Cardiac muscle cell (in vitro differentiated cells and primary cell): ENCODE measurements at regions not wholly inside any gene's neighbourhood (a gene's known extent, or its start where the extent isn't known, plus 50 kb on each side); places are given as distances from the start of the nearest gene placed in this dataset.

Experiments used
- DNase-seq, 2 donors: peaks; one replicate each; pipeline versions ENCODE4 v3.0.0 to v3.0.0-alpha.2; 2010 to 2017; ENCODE audit warnings: low read depth in 1 of 2, low spot score in 1 of 2
- H3K27ac ChIP-seq: fragments of 200-600 bp; sonication (generic); 2 replicates; pipeline ENCODE4 v1.5.1; 2016
- H3K27me3 ChIP-seq: fragments of 200-600 bp; sonication (generic); 2 replicates; pipeline ENCODE4 v1.6.0; 2016; ENCODE audit warnings: control low read depth
- H3K36me3 ChIP-seq: fragments of 200-600 bp; sonication (generic); 2 replicates; pipeline ENCODE4 v1.5.1; 2016; ENCODE audit warnings: control low read depth
- H3K4me1 ChIP-seq: fragments of 200-600 bp; sonication (generic); 2 replicates; pipeline ENCODE4 v1.8.1; 2017; ENCODE audit warnings: low read depth, mild to moderate bottlenecking, mixed run types
- H3K4me3 ChIP-seq: fragments of 200-600 bp; sonication (generic); 2 replicates; pipeline ENCODE4 v1.5.1; 2016; ENCODE audit warnings: mild to moderate bottlenecking
- H3K9me3 ChIP-seq: fragments of 200-600 bp; sonication (generic); 2 replicates; pipeline ENCODE4 v1.5.1; 2017; ENCODE audit warnings: low read depth, mild to moderate bottlenecking, control low read depth
- TF ChIP-seq, protein P1 (sequence below): IDR thresholded peaks from 2 replicates; pipeline ENCODE4 v1.5.1; 2012; ENCODE audit warnings: low read depth, mild to moderate bottlenecking, low read length

DNA sequence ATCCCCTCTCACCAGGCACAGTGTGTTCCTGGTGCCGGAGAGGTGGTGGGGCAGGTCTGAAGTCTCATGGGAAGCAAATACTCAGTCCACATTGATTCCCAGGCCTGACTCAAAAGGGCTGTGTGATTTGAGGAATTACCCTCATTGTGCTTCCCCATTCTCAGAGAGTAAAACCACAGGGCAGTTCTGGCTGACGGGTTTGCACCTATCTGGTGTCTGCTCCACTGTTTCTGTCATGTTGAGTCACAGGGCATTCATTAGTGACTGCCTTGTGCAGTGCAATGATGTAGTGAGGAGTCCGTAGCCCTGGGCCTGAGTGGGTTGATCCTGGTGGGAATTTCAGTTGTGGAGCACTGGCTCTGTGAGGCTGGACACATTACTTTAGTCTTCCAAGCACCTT, 85.2 kb upstream of the ARHGAP20 start:
- Histone ChIP-seq H3K4me3 (no peak overlapping the region), H3K27ac (no peak overlapping the region), H3K36me3 (no peaks in the 10 kb centered on the region), H3K27me3 (no peaks in the 10 kb centered on the region), H3K9me3 (no peaks in the 10 kb centered on the region), H3K4me1 (no peaks in the 10 kb centered on the region)
- no peak for DNase-seq
- TF ChIP-seq, protein P1, sequence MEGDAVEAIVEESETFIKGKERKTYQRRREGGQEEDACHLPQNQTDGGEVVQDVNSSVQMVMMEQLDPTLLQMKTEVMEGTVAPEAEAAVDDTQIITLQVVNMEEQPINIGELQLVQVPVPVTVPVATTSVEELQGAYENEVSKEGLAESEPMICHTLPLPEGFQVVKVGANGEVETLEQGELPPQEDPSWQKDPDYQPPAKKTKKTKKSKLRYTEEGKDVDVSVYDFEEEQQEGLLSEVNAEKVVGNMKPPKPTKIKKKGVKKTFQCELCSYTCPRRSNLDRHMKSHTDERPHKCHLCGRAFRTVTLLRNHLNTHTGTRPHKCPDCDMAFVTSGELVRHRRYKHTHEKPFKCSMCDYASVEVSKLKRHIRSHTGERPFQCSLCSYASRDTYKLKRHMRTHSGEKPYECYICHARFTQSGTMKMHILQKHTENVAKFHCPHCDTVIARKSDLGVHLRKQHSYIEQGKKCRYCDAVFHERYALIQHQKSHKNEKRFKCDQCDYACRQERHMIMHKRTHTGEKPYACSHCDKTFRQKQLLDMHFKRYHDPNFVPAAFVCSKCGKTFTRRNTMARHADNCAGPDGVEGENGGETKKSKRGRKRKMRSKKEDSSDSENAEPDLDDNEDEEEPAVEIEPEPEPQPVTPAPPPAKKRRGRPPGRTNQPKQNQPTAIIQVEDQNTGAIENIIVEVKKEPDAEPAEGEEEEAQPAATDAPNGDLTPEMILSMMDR = no peak

DNA sequence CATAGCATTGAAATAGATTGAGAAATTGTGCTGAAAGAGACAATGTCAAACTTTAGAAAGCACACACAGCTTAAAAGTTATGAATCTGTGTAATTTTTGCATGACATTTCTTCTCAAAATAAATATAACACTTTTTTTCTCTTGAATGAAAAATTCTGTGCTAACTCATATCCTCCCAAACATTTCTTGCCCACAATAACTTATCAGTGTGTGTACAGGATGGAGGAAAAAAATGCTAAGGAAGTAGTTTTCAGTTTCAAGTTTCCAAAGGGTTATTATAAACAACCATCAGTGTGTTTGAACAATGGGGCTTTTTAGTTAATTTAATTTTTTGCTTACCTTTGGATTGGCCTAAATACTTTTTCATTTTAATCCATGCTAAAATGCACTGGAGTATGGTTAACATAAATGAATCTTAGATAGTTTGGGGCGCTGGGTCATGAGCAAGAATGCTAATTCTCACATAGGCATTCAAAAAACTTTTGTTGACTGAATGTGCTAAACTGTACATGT, 82.9 kb upstream of the ARHGAP20 start:
- TF ChIP-seq, protein P1 = no peak
- no peaks in the 10 kb centered on the region for H3K9me3 ChIP-seq
- H3K4me1 ChIP-seq = no peaks in the 10 kb centered on the region
- DNase-seq = no peak
- no peaks in the 10 kb centered on the region for H3K36me3 ChIP-seq
- no peaks in the 10 kb centered on the region for H3K27me3 ChIP-seq
- no peak overlapping the region for H3K27ac ChIP-seq
- H3K4me3 ChIP-seq = no peak overlapping the region

DNA sequence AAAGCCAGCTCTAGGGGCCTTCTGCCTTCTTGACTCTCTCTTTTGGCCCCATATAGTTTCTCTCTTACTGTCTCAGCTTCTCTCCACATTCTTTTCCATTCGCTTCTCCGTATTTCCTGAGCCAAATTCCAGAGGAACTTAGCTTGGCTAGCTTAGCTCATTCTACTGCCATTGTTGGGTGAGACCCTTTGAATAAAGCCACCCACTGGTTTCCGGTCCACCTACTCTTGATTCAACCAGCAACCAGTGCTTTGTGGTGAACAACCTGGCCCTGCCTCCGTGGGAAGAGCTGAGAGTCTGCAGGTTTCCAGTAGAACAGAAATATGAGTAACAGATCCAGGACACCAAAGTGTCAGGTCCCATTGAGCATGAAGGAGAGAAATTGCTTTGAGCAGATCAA, 81.3 kb upstream of the ARHGAP20 start:
- Histone ChIP-seq H3K4me1 (no peaks in the 10 kb centered on the region), H3K9me3 (no peaks in the 10 kb centered on the region), H3K27ac (no peak overlapping the region), H3K27me3 (no peaks in the 10 kb centered on the region), H3K4me3 (no peak overlapping the region), H3K36me3 (no peaks in the 10 kb centered on the region)
- TF ChIP-seq, protein P1 = no peak
- DNase-seq = no peak

DNA sequence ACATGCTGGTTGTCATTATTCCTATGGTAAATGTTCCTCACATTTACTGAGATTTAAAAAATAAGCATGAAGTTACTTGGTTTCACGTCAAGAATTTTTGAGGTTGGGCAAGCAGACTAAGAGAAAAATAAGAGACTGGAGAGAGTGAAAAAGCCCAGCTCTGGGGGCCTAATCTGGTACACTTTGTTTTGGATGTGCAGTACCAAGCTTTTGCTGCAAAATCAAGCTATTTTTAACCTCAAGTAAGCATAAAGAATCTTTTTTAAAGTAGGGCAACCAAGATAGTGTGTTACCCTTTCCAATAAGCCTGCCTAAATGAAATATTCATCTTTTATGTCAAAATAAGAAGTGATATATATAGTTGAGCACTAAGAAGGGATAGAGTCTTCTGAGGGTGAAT, 79.4 kb upstream of the ARHGAP20 start:
- H3K36me3 ChIP-seq = no peaks in the 10 kb centered on the region
- H3K9me3 ChIP-seq = no peaks in the 10 kb centered on the region
- H3K27ac ChIP-seq = no peak overlapping the region
- no peak overlapping the region for H3K4me3 ChIP-seq
- DNase-seq = no peak
- TF ChIP-seq, protein P1 = no peak
- H3K4me1 ChIP-seq = no peaks in the 10 kb centered on the region
- no peaks in the 10 kb centered on the region for H3K27me3 ChIP-seq

DNA sequence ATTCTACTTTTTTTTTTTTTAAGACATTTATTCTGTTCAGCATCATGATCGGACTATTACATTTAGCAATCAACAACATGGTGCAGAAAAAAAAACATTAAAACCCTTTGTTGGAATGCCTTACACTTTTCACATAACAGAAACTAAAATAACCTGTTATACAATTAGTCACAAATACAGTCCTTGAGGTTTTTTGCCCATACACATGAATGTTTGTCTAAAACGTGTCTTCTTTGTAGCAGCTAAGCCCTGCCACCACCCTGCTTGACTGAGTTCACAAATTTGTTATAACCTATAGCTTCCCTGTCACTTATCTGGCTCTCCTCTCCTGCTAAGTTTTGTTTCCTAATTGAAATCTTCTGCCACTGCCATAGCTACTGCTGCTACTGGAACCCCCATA, 75.4 kb upstream of the ARHGAP20 start:
- H3K27me3 ChIP-seq = no peaks in the 10 kb centered on the region
- DNase-seq = no peak
- TF ChIP-seq, protein P1 = no peak
- no peak overlapping the region for H3K4me3 ChIP-seq
- no peaks in the 10 kb centered on the region for H3K9me3 ChIP-seq
- H3K4me1 ChIP-seq = no peaks in the 10 kb centered on the region
- H3K36me3 ChIP-seq = no peaks in the 10 kb centered on the region
- no peak overlapping the region for H3K27ac ChIP-seq
